WTC11 (cell line): ENCODE measurements at regions not wholly inside any gene's neighbourhood (a gene's known extent, or its start where the extent isn't known, plus 50 kb on each side); places are given as distances from the start of the nearest gene placed in this dataset.
A peak's percentile ranks its signal among the peaks of the same experiment; 100 is the strongest.

Experiments
- CBFB ChIP-seq: sonication (generic); formaldehyde crosslinking; IDR thresholded peaks from 2 replicates; pipeline ENCODE4 v1.8.1; 2022; ENCODE audit warnings: mild to moderate bottlenecking, low read depth, missing genetic modification reagents
- ELF4 ChIP-seq: sonication (generic); formaldehyde crosslinking; IDR thresholded peaks from 2 replicates; pipeline ENCODE4 v1.8.1; 2022; ENCODE audit warnings: low read depth, mild to moderate bottlenecking, moderate library complexity, missing genetic modification reagents
- FOXJ3 ChIP-seq: sonication (generic); formaldehyde crosslinking; IDR thresholded peaks from 2 replicates; pipeline ENCODE4 v1.9.0; 2021; ENCODE audit warnings: missing genetic modification reagents, mild to moderate bottlenecking, borderline replicate concordance
- FOXK1 ChIP-seq: sonication (generic); formaldehyde crosslinking; IDR thresholded peaks from 2 replicates; pipeline ENCODE4 v1.8.0; 2022; ENCODE audit warnings: mild to moderate bottlenecking, moderate library complexity, missing genetic modification reagents
- RELA ChIP-seq: sonication (generic); formaldehyde crosslinking; IDR thresholded peaks from 2 replicates; pipeline ENCODE4 v1.8.1; 2022; ENCODE audit warnings: missing genetic modification reagents, mild to moderate bottlenecking, borderline replicate concordance
- ZNF121 ChIP-seq: sonication (generic); formaldehyde crosslinking; IDR thresholded peaks from 2 replicates; pipeline ENCODE4 v1.8.0; 2023; ENCODE audit warnings: missing genetic modification reagents
- TF ChIP-seq, protein P1 (sequence below): fragments of 200-600 bp; IDR thresholded peaks from 2 replicates; pipeline ENCODE4 v1.8.0; 2022; ENCODE audit warnings: antibody characterized with exemption
- TF ChIP-seq, protein P2 (sequence below): fragments of 250-450 bp; sonication (Bioruptor Pico); conservative IDR thresholded peaks from 2 replicates; pipeline ENCODE4 v1.9.0; 2021; ENCODE audit warnings: mild to moderate bottlenecking
- TF ChIP-seq, protein P3 (sequence below): sonication (generic); formaldehyde crosslinking; IDR thresholded peaks from 2 replicates; pipeline ENCODE4 v1.8.1; 2023; ENCODE audit warnings: mild to moderate bottlenecking, missing genetic modification reagents, moderate library complexity
- TF ChIP-seq, protein P4 (sequence below): sonication (generic); formaldehyde crosslinking; IDR thresholded peaks from 2 replicates; pipeline ENCODE4 v1.8.1; 2022; ENCODE audit warnings: low read depth, missing genetic modification reagents, borderline replicate concordance
- TF ChIP-seq, protein P5 (sequence below): sonication (generic); formaldehyde crosslinking; IDR thresholded peaks from 2 replicates; pipeline ENCODE4 v1.8.0; 2023; ENCODE audit warnings: mild to moderate bottlenecking, missing genetic modification reagents
- TF ChIP-seq, protein P6 (sequence below): sonication (generic); formaldehyde crosslinking; IDR thresholded peaks from 2 replicates; pipeline ENCODE4 v1.8.0; 2023; ENCODE audit warnings: missing genetic modification reagents
- TF ChIP-seq, protein P7 (sequence below): sonication (generic); formaldehyde crosslinking; IDR thresholded peaks from 2 replicates; pipeline ENCODE4 v1.8.0; 2022; ENCODE audit warnings: mild to moderate bottlenecking, missing genetic modification reagents
- TF ChIP-seq, protein P8 (sequence below): sonication (generic); formaldehyde crosslinking; IDR thresholded peaks from 2 replicates; pipeline ENCODE4 v1.8.1; 2023; ENCODE audit warnings: mild to moderate bottlenecking, missing genetic modification reagents, borderline replicate concordance

DNA sequence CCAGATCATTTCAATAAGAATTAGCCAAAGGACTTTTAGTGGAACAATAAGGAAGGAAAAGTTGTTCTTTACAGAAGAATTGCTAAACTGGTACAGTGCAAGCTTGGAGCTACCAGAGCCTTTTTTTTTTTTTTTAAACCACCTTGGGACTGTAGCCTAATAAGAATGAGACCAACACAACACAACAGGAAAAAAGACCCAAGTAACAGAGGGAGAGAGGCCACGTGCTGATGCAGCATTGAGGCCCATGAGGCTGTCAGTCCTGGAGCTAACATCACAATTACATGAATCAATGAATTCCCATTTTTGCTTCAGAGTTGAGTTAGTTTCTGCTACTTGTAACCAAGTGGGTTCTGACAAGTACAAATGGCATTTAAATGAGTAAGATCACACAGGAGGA, 149.0 kb upstream of the EEA1 start:
- TF ChIP-seq, protein P1, sequence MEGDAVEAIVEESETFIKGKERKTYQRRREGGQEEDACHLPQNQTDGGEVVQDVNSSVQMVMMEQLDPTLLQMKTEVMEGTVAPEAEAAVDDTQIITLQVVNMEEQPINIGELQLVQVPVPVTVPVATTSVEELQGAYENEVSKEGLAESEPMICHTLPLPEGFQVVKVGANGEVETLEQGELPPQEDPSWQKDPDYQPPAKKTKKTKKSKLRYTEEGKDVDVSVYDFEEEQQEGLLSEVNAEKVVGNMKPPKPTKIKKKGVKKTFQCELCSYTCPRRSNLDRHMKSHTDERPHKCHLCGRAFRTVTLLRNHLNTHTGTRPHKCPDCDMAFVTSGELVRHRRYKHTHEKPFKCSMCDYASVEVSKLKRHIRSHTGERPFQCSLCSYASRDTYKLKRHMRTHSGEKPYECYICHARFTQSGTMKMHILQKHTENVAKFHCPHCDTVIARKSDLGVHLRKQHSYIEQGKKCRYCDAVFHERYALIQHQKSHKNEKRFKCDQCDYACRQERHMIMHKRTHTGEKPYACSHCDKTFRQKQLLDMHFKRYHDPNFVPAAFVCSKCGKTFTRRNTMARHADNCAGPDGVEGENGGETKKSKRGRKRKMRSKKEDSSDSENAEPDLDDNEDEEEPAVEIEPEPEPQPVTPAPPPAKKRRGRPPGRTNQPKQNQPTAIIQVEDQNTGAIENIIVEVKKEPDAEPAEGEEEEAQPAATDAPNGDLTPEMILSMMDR, result no peak
- TF ChIP-seq ELF4 (CRISPR knock-in tag) (no peak), CBFB (CRISPR knock-in tag) (no peak), RELA (no peak), FOXK1 (CRISPR knock-in tag) (no peak), FOXJ3 (CRISPR knock-in tag) (no peak), ZNF121 (CRISPR knock-in tag) (no peak)
- TF ChIP-seq, protein P2, sequence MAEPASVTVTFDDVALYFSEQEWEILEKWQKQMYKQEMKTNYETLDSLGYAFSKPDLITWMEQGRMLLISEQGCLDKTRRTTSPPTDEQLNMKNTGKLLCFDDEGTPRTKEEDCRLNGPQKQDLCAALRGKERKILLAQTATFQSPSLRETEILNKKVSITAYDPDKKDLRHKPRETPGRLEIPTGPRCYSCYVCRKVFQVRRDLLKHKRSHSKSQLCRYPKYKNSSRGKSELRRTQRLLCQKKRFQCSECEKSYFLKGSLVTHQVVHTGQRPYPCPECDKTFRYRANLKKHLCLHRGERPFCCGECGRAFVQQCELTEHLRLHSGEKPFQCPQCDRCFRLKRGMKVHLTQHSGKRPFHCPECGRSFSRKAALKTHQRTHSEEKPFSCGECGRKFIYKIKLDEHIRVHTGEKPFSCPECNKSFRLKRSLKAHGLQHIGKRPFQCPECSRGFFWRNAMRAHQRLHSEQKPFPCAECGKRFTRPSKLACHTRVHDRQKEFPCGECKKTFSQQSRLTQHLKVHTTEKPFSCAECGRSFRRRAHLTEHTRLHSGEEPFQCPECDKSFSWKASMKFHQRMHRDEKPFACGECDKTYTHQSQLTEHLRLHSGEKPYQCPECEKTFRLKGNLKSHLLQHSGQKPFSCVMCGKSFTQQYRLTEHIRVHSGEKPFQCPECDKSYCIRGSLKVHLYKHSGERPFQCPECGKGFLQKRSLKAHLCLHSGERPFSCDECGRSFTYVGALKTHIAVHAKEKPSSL (CRISPR knock-in tag), result no peak
- TF ChIP-seq, protein P3, sequence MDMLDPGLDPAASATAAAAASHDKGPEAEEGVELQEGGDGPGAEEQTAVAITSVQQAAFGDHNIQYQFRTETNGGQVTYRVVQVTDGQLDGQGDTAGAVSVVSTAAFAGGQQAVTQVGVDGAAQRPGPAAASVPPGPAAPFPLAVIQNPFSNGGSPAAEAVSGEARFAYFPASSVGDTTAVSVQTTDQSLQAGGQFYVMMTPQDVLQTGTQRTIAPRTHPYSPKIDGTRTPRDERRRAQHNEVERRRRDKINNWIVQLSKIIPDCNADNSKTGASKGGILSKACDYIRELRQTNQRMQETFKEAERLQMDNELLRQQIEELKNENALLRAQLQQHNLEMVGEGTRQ (CRISPR knock-in tag), result no peak
- TF ChIP-seq, protein P4, sequence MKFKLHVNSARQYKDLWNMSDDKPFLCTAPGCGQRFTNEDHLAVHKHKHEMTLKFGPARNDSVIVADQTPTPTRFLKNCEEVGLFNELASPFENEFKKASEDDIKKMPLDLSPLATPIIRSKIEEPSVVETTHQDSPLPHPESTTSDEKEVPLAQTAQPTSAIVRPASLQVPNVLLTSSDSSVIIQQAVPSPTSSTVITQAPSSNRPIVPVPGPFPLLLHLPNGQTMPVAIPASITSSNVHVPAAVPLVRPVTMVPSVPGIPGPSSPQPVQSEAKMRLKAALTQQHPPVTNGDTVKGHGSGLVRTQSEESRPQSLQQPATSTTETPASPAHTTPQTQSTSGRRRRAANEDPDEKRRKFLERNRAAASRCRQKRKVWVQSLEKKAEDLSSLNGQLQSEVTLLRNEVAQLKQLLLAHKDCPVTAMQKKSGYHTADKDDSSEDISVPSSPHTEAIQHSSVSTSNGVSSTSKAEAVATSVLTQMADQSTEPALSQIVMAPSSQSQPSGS (CRISPR knock-in tag), result no peak
- TF ChIP-seq, protein P5, sequence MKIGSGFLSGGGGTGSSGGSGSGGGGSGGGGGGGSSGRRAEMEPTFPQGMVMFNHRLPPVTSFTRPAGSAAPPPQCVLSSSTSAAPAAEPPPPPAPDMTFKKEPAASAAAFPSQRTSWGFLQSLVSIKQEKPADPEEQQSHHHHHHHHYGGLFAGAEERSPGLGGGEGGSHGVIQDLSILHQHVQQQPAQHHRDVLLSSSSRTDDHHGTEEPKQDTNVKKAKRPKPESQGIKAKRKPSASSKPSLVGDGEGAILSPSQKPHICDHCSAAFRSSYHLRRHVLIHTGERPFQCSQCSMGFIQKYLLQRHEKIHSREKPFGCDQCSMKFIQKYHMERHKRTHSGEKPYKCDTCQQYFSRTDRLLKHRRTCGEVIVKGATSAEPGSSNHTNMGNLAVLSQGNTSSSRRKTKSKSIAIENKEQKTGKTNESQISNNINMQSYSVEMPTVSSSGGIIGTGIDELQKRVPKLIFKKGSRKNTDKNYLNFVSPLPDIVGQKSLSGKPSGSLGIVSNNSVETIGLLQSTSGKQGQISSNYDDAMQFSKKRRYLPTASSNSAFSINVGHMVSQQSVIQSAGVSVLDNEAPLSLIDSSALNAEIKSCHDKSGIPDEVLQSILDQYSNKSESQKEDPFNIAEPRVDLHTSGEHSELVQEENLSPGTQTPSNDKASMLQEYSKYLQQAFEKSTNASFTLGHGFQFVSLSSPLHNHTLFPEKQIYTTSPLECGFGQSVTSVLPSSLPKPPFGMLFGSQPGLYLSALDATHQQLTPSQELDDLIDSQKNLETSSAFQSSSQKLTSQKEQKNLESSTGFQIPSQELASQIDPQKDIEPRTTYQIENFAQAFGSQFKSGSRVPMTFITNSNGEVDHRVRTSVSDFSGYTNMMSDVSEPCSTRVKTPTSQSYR (CRISPR knock-in tag), result no peak
- TF ChIP-seq, protein P6, sequence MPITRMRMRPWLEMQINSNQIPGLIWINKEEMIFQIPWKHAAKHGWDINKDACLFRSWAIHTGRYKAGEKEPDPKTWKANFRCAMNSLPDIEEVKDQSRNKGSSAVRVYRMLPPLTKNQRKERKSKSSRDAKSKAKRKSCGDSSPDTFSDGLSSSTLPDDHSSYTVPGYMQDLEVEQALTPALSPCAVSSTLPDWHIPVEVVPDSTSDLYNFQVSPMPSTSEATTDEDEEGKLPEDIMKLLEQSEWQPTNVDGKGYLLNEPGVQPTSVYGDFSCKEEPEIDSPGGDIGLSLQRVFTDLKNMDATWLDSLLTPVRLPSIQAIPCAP, result no peak
- TF ChIP-seq, protein P7, sequence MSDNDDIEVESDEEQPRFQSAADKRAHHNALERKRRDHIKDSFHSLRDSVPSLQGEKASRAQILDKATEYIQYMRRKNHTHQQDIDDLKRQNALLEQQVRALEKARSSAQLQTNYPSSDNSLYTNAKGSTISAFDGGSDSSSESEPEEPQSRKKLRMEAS (CRISPR knock-in tag), result peak; percentile 38; the same call in 1 of the 2 replicates
- TF ChIP-seq, protein P8, sequence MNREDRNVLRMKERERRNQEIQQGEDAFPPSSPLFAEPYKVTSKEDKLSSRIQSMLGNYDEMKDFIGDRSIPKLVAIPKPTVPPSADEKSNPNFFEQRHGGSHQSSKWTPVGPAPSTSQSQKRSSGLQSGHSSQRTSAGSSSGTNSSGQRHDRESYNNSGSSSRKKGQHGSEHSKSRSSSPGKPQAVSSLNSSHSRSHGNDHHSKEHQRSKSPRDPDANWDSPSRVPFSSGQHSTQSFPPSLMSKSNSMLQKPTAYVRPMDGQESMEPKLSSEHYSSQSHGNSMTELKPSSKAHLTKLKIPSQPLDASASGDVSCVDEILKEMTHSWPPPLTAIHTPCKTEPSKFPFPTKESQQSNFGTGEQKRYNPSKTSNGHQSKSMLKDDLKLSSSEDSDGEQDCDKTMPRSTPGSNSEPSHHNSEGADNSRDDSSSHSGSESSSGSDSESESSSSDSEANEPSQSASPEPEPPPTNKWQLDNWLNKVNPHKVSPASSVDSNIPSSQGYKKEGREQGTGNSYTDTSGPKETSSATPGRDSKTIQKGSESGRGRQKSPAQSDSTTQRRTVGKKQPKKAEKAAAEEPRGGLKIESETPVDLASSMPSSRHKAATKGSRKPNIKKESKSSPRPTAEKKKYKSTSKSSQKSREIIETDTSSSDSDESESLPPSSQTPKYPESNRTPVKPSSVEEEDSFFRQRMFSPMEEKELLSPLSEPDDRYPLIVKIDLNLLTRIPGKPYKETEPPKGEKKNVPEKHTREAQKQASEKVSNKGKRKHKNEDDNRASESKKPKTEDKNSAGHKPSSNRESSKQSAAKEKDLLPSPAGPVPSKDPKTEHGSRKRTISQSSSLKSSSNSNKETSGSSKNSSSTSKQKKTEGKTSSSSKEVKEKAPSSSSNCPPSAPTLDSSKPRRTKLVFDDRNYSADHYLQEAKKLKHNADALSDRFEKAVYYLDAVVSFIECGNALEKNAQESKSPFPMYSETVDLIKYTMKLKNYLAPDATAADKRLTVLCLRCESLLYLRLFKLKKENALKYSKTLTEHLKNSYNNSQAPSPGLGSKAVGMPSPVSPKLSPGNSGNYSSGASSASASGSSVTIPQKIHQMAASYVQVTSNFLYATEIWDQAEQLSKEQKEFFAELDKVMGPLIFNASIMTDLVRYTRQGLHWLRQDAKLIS (CRISPR knock-in tag), result no peak
